ENCODE measurements at regions not wholly inside any gene's neighbourhood (a gene's known extent, or its start where the extent isn't known, plus 50 kb on each side); places are given as distances from the start of the nearest gene placed in this dataset.

- TF ChIP-seq EP300 (IDR thresholded peaks at IDR 0.05; ENCODE audit: borderline replicate concordance in 1 of 2, low read depth in 1 of 2, low read length in 1 of 2), result no peak
- no peak for TF ChIP-seq CTCF (IDR thresholded peaks at IDR 0.05)
- no peak for TF ChIP-seq RFX5 (IDR thresholded peaks at IDR 0.05; ENCODE audit: low read length)
- TF ChIP-seq ZBTB33 (IDR thresholded peaks at IDR 0.05; ENCODE audit: borderline replicate concordance, low read depth), result no peak
These were observed 286.7 kb downstream of the INHBA start for GRCh38 chr7:41416208-41416595.

Measured in SK-N-SH (cell line).